ENCODE measurements at regions not wholly inside any gene's neighbourhood (a gene's known extent, or its start where the extent isn't known, plus 50 kb on each side); places are given as distances from the start of the nearest gene placed in this dataset.

DNA sequence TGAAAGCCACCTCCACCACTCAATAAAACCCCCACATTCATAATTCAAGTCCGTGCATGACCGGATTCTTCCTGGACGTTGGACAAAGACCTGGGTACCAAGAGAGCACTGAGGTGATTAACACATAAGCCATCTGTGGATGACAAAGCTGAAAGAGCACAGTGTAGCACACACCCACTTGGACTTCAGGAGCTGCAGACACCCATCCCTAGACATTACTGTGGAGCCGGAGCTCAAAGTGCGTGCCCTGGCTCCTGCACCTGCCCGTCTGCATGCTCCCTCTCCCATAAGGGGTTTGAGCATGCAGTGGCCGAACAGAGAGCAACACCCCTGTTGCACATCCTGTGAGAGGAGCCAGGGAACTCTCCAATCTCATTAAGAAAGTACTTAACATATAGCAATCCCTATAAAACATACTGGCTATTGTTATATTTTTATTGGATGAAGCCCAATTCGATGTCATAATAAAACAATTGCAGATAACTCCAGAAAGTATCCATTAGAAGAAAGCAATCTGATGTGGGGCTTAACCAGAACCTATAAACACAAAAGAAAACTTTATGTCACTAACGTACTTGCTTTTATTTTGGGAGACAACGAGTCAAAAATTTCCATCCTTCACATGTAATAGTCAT is 1174.2 kb upstream of the C9orf72 start:
- TF ChIP-seq, protein P1, sequence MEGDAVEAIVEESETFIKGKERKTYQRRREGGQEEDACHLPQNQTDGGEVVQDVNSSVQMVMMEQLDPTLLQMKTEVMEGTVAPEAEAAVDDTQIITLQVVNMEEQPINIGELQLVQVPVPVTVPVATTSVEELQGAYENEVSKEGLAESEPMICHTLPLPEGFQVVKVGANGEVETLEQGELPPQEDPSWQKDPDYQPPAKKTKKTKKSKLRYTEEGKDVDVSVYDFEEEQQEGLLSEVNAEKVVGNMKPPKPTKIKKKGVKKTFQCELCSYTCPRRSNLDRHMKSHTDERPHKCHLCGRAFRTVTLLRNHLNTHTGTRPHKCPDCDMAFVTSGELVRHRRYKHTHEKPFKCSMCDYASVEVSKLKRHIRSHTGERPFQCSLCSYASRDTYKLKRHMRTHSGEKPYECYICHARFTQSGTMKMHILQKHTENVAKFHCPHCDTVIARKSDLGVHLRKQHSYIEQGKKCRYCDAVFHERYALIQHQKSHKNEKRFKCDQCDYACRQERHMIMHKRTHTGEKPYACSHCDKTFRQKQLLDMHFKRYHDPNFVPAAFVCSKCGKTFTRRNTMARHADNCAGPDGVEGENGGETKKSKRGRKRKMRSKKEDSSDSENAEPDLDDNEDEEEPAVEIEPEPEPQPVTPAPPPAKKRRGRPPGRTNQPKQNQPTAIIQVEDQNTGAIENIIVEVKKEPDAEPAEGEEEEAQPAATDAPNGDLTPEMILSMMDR (conservative IDR thresholded peaks at IDR 0.05): no peak
- H3K27me3 ChIP-seq (ENCODE audit: control insufficient read depth, insufficient read depth, low read length, poor library complexity, severe bottlenecking): no peaks in the 10 kb centered on the region
- H3K4me1 ChIP-seq (ENCODE audit: control insufficient read depth, insufficient read depth, low read length): no peaks in the 10 kb centered on the region
- Mint-ChIP-seq H3K4me1 (peaks cover 7% of the 10 kb centered on the region), H3K27ac (no peak overlapping the region), H3K9me3 (peaks cover 12% of the 10 kb centered on the region), H3K4me3 (no peak overlapping the region), H3K36me3 (ENCODE audit: low read depth) (peaks cover 2% of the 10 kb centered on the region), H3K27me3 (ENCODE audit: insufficient read depth) (no peaks in the 10 kb centered on the region)
- DNase-seq: no peak
- WGBS, 2 experiments (ENCODE audit: insufficient coverage in 1 of 2, insufficient read length in 1 of 2): 91 to 96% methylated on average over 6 to 10 of the region's 10 CpGs
- H3K27ac ChIP-seq (ENCODE audit: low read depth, low read length): no peak overlapping the region
- H3K4me3 ChIP-seq (ENCODE audit: low read length): no peak overlapping the region
- H3K9me3 ChIP-seq (ENCODE audit: control insufficient read depth, low read length): no peaks in the 10 kb centered on the region
- no peaks in the 10 kb centered on the region for H3K36me3 ChIP-seq (ENCODE audit: control insufficient read depth, insufficient read depth, low read length)
- H3K9ac ChIP-seq (ENCODE audit: extremely low read depth, low read length, poor library complexity, severe bottlenecking): no peak overlapping the region

DNA sequence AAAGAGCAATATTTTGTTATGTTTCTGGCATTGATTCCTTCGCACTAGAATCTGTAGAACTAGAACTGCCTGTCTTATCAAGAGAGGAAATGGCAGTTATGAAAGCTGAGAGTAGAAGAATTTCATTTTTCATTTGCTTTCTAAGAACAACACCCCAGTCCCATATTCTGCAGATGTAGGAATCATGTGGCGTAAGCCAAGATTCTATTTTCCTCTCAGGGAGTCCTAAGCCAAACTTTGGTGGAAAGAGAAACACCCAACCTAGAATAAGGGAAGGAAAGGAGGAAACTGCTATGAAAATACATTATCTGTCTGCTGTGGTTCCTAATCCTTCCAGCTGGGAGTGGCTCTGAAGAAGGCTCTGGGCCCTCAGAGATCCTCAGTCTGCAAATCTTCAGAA is 1176.9 kb upstream of the C9orf72 start:
- Histone ChIP-seq H3K4me1 (ENCODE audit: control insufficient read depth, insufficient read depth, low read length) (no peaks in the 10 kb centered on the region), H3K9me3 (ENCODE audit: control insufficient read depth, low read length) (no peaks in the 10 kb centered on the region), H3K36me3 (ENCODE audit: control insufficient read depth, insufficient read depth, low read length) (no peaks in the 10 kb centered on the region), H3K9ac (ENCODE audit: extremely low read depth, low read length, poor library complexity, severe bottlenecking) (no peak overlapping the region), H3K27me3 (ENCODE audit: control insufficient read depth, insufficient read depth, low read length, poor library complexity, severe bottlenecking) (no peaks in the 10 kb centered on the region), H3K4me3 (ENCODE audit: low read length) (no peak overlapping the region), H3K27ac (ENCODE audit: low read depth, low read length) (no peak overlapping the region)
- TF ChIP-seq, protein P1 (conservative IDR thresholded peaks at IDR 0.05): no peak
- Mint-ChIP-seq H3K36me3 (ENCODE audit: low read depth) (no peaks in the 10 kb centered on the region), H3K27ac (no peak overlapping the region), H3K4me1 (peaks cover 13% of the 10 kb centered on the region), H3K27me3 (ENCODE audit: insufficient read depth) (no peaks in the 10 kb centered on the region), H3K9me3 (no peaks in the 10 kb centered on the region), H3K4me3 (no peak overlapping the region)
- no peak for DNase-seq
- 83% methylated on average over 2 of the region's 2 CpGs; no CpG with 5 or more reads in 1 of the 2 experiments for WGBS, 2 experiments (ENCODE audit: insufficient coverage in 1 of 2, insufficient read length in 1 of 2)

DNA sequence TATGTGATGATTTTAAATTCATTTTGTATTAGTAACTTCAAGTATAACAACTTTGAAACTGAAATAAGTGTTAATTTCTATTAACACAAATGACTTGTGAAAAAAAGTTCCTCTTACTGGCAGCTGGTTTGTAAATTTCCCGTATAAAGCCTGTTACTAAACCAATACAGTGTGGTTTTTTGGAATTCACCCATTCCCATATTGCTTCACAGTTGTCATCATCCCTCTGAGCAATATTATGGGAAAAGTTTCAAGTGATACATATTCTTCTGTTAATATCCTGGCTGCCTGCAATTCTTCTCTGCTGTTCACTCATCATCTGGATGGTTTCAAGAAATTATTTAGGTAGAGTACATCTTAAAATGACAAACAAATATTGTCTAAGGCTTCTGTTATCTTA is 1185.1 kb upstream of the C9orf72 start:
- Mint-ChIP-seq H3K27me3 (ENCODE audit: insufficient read depth) (no peaks in the 10 kb centered on the region), H3K4me1 (peaks cover 29% of the 10 kb centered on the region), H3K4me3 (no peak overlapping the region), H3K27ac (no peak overlapping the region), H3K36me3 (ENCODE audit: low read depth) (peaks cover 11% of the 10 kb centered on the region), H3K9me3 (peaks cover 14% of the 10 kb centered on the region)
- no peak overlapping the region for H3K9ac ChIP-seq (ENCODE audit: extremely low read depth, low read length, poor library complexity, severe bottlenecking)
- 87 to 100% methylated on average over 1 of the region's 1 CpG for WGBS, 2 experiments (ENCODE audit: insufficient coverage in 1 of 2, insufficient read length in 1 of 2)
- H3K27me3 ChIP-seq (ENCODE audit: control insufficient read depth, insufficient read depth, low read length, poor library complexity, severe bottlenecking): no peaks in the 10 kb centered on the region
- H3K36me3 ChIP-seq (ENCODE audit: control insufficient read depth, insufficient read depth, low read length): no peaks in the 10 kb centered on the region
- peaks cover 4% of the 10 kb centered on the region for H3K4me1 ChIP-seq (ENCODE audit: control insufficient read depth, insufficient read depth, low read length)
- no peak for DNase-seq
- no peak overlapping the region for H3K27ac ChIP-seq (ENCODE audit: low read depth, low read length)
- H3K9me3 ChIP-seq (ENCODE audit: control insufficient read depth, low read length): no peaks in the 10 kb centered on the region
- no peak overlapping the region for H3K4me3 ChIP-seq (ENCODE audit: low read length)
- TF ChIP-seq, protein P1 (conservative IDR thresholded peaks at IDR 0.05): no peak
